Lower leg skin (tissue), 3 donors: ENCODE measurements at regions not wholly inside any gene's neighbourhood (a gene's known extent, or its start where the extent isn't known, plus 50 kb on each side); places are given as distances from the start of the nearest gene placed in this dataset.

Experiments
- POLR2A ChIP-seq, 2 donors: fragments of 450-650 bp; IDR thresholded peaks; one replicate each; pipeline ENCODE4 v1.6.1; 2016 to 2017; ENCODE audit warnings: antibody characterized with exemption in 2 of 2, mild to moderate bottlenecking in 1 of 2, moderate library complexity in 1 of 2
- TF ChIP-seq, protein P1 (sequence below), 3 donors: fragments of 450-650 bp; IDR thresholded peaks; one replicate each; pipeline ENCODE4 v1.5.1; 2016; ENCODE audit warnings: antibody characterized with exemption in 3 of 3, mild to moderate bottlenecking in 3 of 3, moderate library complexity in 2 of 3

DNA sequence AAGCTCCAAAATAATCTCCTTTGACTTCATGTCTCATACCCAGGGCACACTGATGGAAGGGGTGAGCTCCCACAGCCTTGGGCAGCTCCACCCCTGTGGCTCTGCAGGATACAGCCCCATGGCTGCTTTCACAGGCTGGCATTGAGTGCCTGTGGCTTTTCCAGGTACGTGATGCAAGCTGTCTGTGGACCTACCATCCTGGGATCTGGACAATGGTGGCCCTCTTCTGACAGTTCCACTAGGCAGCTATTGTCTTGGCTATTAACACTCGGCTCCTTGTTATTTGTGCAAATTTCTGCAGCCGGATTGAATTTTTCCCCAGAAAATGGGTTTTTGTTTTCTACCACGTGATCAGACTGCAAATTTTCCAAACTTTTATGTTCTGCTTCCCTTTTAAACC is 634.2 kb downstream of the TSN start:
- TF ChIP-seq POLR2A (IDR thresholded peaks at IDR 0.05): no peak
- TF ChIP-seq, protein P1, sequence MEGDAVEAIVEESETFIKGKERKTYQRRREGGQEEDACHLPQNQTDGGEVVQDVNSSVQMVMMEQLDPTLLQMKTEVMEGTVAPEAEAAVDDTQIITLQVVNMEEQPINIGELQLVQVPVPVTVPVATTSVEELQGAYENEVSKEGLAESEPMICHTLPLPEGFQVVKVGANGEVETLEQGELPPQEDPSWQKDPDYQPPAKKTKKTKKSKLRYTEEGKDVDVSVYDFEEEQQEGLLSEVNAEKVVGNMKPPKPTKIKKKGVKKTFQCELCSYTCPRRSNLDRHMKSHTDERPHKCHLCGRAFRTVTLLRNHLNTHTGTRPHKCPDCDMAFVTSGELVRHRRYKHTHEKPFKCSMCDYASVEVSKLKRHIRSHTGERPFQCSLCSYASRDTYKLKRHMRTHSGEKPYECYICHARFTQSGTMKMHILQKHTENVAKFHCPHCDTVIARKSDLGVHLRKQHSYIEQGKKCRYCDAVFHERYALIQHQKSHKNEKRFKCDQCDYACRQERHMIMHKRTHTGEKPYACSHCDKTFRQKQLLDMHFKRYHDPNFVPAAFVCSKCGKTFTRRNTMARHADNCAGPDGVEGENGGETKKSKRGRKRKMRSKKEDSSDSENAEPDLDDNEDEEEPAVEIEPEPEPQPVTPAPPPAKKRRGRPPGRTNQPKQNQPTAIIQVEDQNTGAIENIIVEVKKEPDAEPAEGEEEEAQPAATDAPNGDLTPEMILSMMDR (IDR thresholded peaks at IDR 0.05): no peak
